GM12878 (cell line): ENCODE measurements at regions not wholly inside any gene's neighbourhood (a gene's known extent, or its start where the extent isn't known, plus 50 kb on each side); places are given as distances from the start of the nearest gene placed in this dataset.
"Not testable (repeated sequence)": the region's sequence is repeated elsewhere in the genome, so short reads cannot be mapped to it uniquely, and the experiment has no call there.

Experiments
- CTCF ChIP-seq, 3 experiments: IDR thresholded peaks in 2 of 3; conservative IDR thresholded peaks in 1 of 3; 2 replicates each; pipeline ENCODE4 v1.5.1; 2011; ENCODE audit warnings: low read depth in 3 of 3, low read length in 3 of 3, mild to moderate bottlenecking in 3 of 3, control low read depth in 2 of 3, moderate library complexity in 2 of 3, inconsistent platforms in 1 of 3, mixed read lengths in 1 of 3; ENCODE audit not compliant: control insufficient read depth in 2 of 3, insufficient read depth in 1 of 3; ENCODE audit errors: extremely low read depth in 1 of 3
- DPF2 ChIP-seq: fragments of 450-650 bp; IDR thresholded peaks from 2 replicates; pipeline ENCODE4 v1.6.1; 2017; ENCODE audit warnings: mild to moderate bottlenecking
- HCFC1 ChIP-seq: fragments of 150-350 bp; IDR thresholded peaks from 2 replicates; pipeline ENCODE4 v1.6.1; 2014; ENCODE audit warnings: low read length
- KAT2A ChIP-seq: conservative IDR thresholded peaks from 2 replicates; pipeline ENCODE4 v1.6.1; 2011; ENCODE audit warnings: low read depth, low read length; ENCODE audit not compliant: control insufficient read depth
- POLR2A ChIP-seq: IDR thresholded peaks from 2 replicates; pipeline ENCODE4 v1.6.1; 2011; ENCODE audit warnings: low read depth, mild to moderate bottlenecking, low read length
- RAD51 ChIP-seq: fragments of 450-650 bp; IDR thresholded peaks from 2 replicates; pipeline ENCODE4 v1.6.1; 2016; ENCODE audit warnings: moderate library complexity, mild to moderate bottlenecking, inconsistent platforms
- RCOR1 ChIP-seq: conservative IDR thresholded peaks from 2 replicates; pipeline ENCODE4 v1.6.1; 2012; ENCODE audit warnings: low read depth, low read length, improper control_type of control experiment
- TCF12 ChIP-seq: IDR thresholded peaks from 2 replicates; pipeline ENCODE4 v1.6.1; 2011; ENCODE audit warnings: low read depth, mild to moderate bottlenecking, low read length
- ZNF384 ChIP-seq: IDR thresholded peaks from 2 replicates; pipeline ENCODE4 v1.6.1; 2012; ENCODE audit warnings: low read depth, mild to moderate bottlenecking, low read length, improper control_type of control experiment, borderline replicate concordance

GRCh38 chr4:189630913-189631567, 309.6 kb upstream of the FRG1 start:
- not testable (repeated sequence) for TF ChIP-seq CTCF (IDR thresholded peaks at IDR 0.05 in 2 of 3, conservative IDR thresholded peaks at IDR 0.05 in 1 of 3; ENCODE audit: control insufficient read depth in 2 of 3, extremely low read depth in 1 of 3, insufficient read depth in 1 of 3, low read depth in 3 of 3, low read length in 3 of 3); HCFC1; KAT2A; RCOR1; RAD51; DPF2; TCF12; POLR2A; ZNF384
